MM.1S (cell line): ENCODE measurements at regions not wholly inside any gene's neighbourhood (a gene's known extent, or its start where the extent isn't known, plus 50 kb on each side); places are given as distances from the start of the nearest gene placed in this dataset.

ENCODE experiments used
- DNase-seq: peaks from one replicate; pipeline ENCODE4 v3.0.0-alpha.2; 2015
- H2AFZ ChIP-seq: fragments of 300-600 bp; sonication (generic); 2 replicates; pipeline ENCODE4 v1.6.0; 2016; ENCODE audit warnings: antibody characterized with exemption, low read length
- H3F3A ChIP-seq: fragments of 300-600 bp; sonication (generic); 2 replicates; pipeline ENCODE4 v1.6.1; 2016; ENCODE audit warnings: mild to moderate bottlenecking, antibody characterized with exemption, low read length, moderate library complexity, mixed read lengths; ENCODE audit not compliant: insufficient read depth
- H3K27ac ChIP-seq: fragments of 300-600 bp; sonication (generic); 2 replicates; pipeline ENCODE4 v1.5.1; 2016; ENCODE audit warnings: mild to moderate bottlenecking, low read length
- H3K27me3 ChIP-seq: fragments of 300-600 bp; sonication (generic); replicated peaks from 2 replicates; pipeline ENCODE4 v1.6.0; 2016; ENCODE audit warnings: low read length; ENCODE audit not compliant: insufficient read depth
- H3K36me3 ChIP-seq: fragments of 300-600 bp; sonication (generic); replicated peaks from 2 replicates; pipeline ENCODE4 v1.6.1; 2016; ENCODE audit warnings: mild to moderate bottlenecking, low read length, mixed read lengths; ENCODE audit not compliant: insufficient read depth
- H3K4me1 ChIP-seq: fragments of 300-600 bp; sonication (generic); 2 replicates; pipeline ENCODE4 v1.6.1; 2016; ENCODE audit warnings: low read length, mixed read lengths
- H3K4me2 ChIP-seq: fragments of 300-600 bp; sonication (generic); 2 replicates; pipeline ENCODE4 v1.6.0; 2016; ENCODE audit warnings: low read depth, low read length
- H3K4me3 ChIP-seq: fragments of 300-600 bp; sonication (generic); 2 replicates; pipeline ENCODE4 v1.5.1; 2016; ENCODE audit warnings: low read length, mixed read lengths
- H3K79me2 ChIP-seq: fragments of 300-600 bp; sonication (generic); 2 replicates; pipeline ENCODE4 v1.6.1; 2016; ENCODE audit warnings: mixed run types, low read length, mixed read lengths
- H3K9ac ChIP-seq: fragments of 300-600 bp; sonication (generic); 2 replicates; pipeline ENCODE4 v1.6.1; 2016; ENCODE audit warnings: low read length, mixed read lengths
- H3K9me2 ChIP-seq: fragments of 300-600 bp; sonication (generic); replicated peaks from 2 replicates; pipeline ENCODE4 v1.6.1; 2016; ENCODE audit warnings: mild to moderate bottlenecking, low read length, mixed read lengths; ENCODE audit not compliant: insufficient read depth
- H3K9me3 ChIP-seq: fragments of 300-600 bp; sonication (generic); replicated peaks from 2 replicates; pipeline ENCODE4 v1.6.1; 2016; ENCODE audit warnings: mild to moderate bottlenecking, low read length, mixed read lengths; ENCODE audit not compliant: insufficient read depth
- H4K20me1 ChIP-seq: fragments of 300-600 bp; sonication (generic); 2 replicates; pipeline ENCODE4 v1.6.1; 2016; ENCODE audit warnings: mild to moderate bottlenecking, low read length, moderate library complexity, mixed read lengths; ENCODE audit not compliant: insufficient read depth
- EZH2 ChIP-seq: fragments of 300-600 bp; sonication (generic); optimal IDR thresholded peaks from 2 replicates; pipeline ENCODE3; 2017; ENCODE audit warnings: low read depth, mild to moderate bottlenecking, antibody characterized with exemption, low read length, mixed read lengths
- EZH2phosphoT487 ChIP-seq: fragments of 300-600 bp; sonication (generic); IDR thresholded peaks from 2 replicates; pipeline ENCODE4 v1.6.1; 2018; ENCODE audit warnings: antibody characterized with exemption, low read length
- TF ChIP-seq, protein P1 (sequence below): fragments of 300-600 bp; sonication (generic); IDR thresholded peaks from 2 replicates; pipeline ENCODE4 v1.5.1; 2016; ENCODE audit warnings: antibody characterized with exemption, low read length, mixed read lengths

DNA sequence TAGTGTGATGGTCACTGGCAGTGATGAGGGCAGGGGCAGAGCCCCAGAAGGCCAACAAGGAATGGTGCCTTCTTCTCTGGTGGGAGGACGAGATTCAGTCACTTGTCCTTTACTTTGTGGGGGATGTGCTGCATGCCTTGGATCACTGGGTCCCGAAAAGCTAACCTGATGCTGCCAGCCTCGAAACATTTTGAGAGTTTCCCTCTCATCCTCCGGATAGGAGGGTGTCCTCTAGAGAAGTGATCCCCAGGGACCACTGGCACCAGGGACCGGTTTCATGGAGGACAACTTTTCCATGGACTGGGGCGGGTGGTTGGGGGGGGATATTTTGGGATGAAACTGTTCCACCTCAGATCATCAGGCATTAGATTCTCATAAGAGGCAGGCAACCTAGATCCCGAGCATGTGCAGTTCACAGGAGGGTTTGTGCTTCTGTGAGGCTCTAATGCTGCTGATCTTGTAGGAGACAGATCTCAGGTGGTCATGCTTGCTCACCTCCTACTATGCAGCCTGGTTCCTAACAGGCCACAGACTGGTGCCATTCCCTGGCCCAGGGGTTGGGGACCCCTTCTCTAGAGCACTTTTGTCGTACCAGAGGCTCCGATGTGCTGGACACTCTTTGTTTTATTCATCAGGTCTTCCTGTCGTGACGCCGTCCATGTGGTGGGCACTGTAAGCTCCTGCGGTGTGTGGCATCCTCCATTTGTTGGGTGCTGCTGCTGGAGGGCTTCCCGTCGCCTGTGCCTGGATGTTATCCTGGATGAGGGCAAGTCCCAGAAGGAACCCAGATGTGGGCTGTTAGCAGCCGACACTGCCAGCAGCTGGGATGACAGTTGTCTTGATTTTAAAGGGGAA is 68.5 kb upstream of the HDAC4 start:
- Histone ChIP-seq H3K4me3 (no peak overlapping the region), H4K20me1 (no peaks in the 10 kb centered on the region), H3F3A (no peaks in the 10 kb centered on the region), H3K4me1 (no peaks in the 10 kb centered on the region), H3K36me3 (no peaks in the 10 kb centered on the region), H3K27me3 (no peaks in the 10 kb centered on the region), H3K9ac (no peak overlapping the region), H3K9me2 (no peaks in the 10 kb centered on the region), H3K27ac (no peak overlapping the region), H3K9me3 (no peaks in the 10 kb centered on the region), H2AFZ (no peak overlapping the region), H3K4me2 (no peak overlapping the region), H3K79me2 (no peaks in the 10 kb centered on the region)
- TF ChIP-seq, protein P1, sequence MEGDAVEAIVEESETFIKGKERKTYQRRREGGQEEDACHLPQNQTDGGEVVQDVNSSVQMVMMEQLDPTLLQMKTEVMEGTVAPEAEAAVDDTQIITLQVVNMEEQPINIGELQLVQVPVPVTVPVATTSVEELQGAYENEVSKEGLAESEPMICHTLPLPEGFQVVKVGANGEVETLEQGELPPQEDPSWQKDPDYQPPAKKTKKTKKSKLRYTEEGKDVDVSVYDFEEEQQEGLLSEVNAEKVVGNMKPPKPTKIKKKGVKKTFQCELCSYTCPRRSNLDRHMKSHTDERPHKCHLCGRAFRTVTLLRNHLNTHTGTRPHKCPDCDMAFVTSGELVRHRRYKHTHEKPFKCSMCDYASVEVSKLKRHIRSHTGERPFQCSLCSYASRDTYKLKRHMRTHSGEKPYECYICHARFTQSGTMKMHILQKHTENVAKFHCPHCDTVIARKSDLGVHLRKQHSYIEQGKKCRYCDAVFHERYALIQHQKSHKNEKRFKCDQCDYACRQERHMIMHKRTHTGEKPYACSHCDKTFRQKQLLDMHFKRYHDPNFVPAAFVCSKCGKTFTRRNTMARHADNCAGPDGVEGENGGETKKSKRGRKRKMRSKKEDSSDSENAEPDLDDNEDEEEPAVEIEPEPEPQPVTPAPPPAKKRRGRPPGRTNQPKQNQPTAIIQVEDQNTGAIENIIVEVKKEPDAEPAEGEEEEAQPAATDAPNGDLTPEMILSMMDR = no peak
- TF ChIP-seq EZH2 = no peak
- TF ChIP-seq EZH2phosphoT487 = no peak
- DNase-seq = no peak

DNA sequence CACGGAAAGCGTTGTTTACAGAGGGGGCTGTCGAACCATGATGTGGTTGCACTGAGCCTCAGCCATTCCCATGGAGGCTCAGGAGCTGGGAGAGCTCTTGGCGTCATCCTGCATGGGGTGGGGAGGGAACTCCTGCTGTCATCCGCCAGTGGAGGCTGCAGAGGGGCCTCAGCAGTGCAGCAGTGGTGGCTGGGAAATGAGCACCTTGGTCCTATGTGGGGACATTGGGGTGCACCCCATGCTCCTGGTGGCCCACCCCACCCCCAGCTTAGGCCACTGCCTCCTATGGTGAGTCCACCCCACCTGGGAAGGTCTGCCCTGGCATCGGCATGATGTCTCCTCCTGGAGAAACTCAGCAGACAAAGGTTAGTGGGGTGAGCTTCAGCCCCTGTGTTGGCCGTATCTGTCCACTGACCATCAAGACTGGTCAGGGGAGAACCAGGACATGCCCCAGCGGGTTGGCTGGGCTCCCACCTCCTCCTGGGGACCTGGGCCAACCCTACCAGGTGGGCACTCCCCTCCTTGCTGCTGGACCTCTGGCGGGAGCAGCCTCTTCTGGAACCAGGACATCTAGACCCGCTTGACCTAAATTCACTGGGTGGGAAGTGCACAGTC is 67.8 kb upstream of the HDAC4 start:
- H3K9me3 ChIP-seq = no peaks in the 10 kb centered on the region
- H3K4me3 ChIP-seq = no peak overlapping the region
- no peak overlapping the region for H2AFZ ChIP-seq
- no peaks in the 10 kb centered on the region for H3F3A ChIP-seq
- no peak overlapping the region for H3K27ac ChIP-seq
- TF ChIP-seq, protein P1 = no peak
- TF ChIP-seq EZH2 (no peak), EZH2phosphoT487 (no peak)
- no peaks in the 10 kb centered on the region for H3K9me2 ChIP-seq
- H3K4me2 ChIP-seq = no peak overlapping the region
- no peaks in the 10 kb centered on the region for H3K79me2 ChIP-seq
- H4K20me1 ChIP-seq = no peaks in the 10 kb centered on the region
- H3K4me1 ChIP-seq = no peaks in the 10 kb centered on the region
- H3K36me3 ChIP-seq = no peaks in the 10 kb centered on the region
- H3K9ac ChIP-seq = no peak overlapping the region
- H3K27me3 ChIP-seq = no peaks in the 10 kb centered on the region
- DNase-seq = no peak

DNA sequence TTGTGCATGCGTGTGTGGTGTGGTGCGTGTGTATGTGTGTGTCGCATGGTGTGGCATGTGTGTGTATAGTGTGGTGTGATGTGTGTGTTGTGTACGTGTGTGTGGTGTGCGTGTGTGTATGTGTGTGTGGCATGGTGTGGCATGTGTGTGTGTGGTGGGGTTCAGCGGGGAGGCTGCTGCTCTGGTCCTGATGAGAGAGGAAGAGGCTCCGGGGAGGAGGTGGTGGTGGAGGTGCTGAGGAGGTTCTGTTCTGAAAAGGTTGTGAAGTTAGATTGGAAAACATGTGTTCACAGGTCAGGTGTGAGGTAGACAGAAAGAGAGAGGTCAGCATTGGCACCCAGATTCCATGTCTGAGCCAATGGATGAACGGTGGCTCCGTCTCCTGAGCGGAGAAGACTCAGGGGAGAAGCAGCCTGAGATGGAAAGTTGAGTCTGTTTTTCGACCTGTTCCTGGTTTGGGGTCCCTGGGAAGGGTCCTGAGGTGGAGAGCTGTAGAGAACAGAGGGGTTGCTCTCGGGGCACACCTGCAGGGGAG is 67.2 kb upstream of the HDAC4 start:
- Histone ChIP-seq H3K4me2 (no peak overlapping the region), H3F3A (no peaks in the 10 kb centered on the region), H3K9me2 (no peaks in the 10 kb centered on the region), H2AFZ (no peak overlapping the region), H3K4me1 (no peaks in the 10 kb centered on the region), H3K27ac (no peak overlapping the region), H3K79me2 (no peaks in the 10 kb centered on the region), H3K4me3 (no peak overlapping the region), H3K9ac (no peak overlapping the region), H4K20me1 (no peaks in the 10 kb centered on the region), H3K27me3 (no peaks in the 10 kb centered on the region), H3K36me3 (no peaks in the 10 kb centered on the region), H3K9me3 (no peaks in the 10 kb centered on the region)
- no peak for DNase-seq
- TF ChIP-seq EZH2phosphoT487 (no peak), EZH2 (no peak)
- TF ChIP-seq, protein P1 = no peak
